GM18498 (cell line): ENCODE measurements at regions not wholly inside any gene's neighbourhood (a gene's known extent, or its start where the extent isn't known, plus 50 kb on each side); places are given as distances from the start of the nearest gene placed in this dataset.
"Not testable (repeated sequence)": the region's sequence is repeated elsewhere in the genome, so short reads cannot be mapped to it uniquely, and the experiment has no call there.

Experiments used
- ATAC-seq: cut with Tn5 transposase; IDR thresholded peaks from one replicate; pipeline ENCODE4 v1.9.1; 2021; ENCODE audit warnings: mild to moderate bottlenecking, moderate library complexity; ENCODE audit not compliant: unreplicated experiment

GRCh38 chr2:209260281-209260680 is 163.6 kb upstream of the MAP2 start:
- no peak for ATAC-seq

GRCh38 chr2:209261366-209262053 is 162.3 kb upstream of the MAP2 start:
- not testable (repeated sequence) for ATAC-seq

- ATAC-seq, result no peak
Measured at GRCh38 chr2:209269024-209269423, 154.8 kb upstream of the MAP2 start.

GRCh38 chr2:209276000-209276399 is 147.8 kb upstream of the MAP2 start:
- ATAC-seq, result no peak

GRCh38 chr2:209277444-209277843 is 146.4 kb upstream of the MAP2 start:
- no peak for ATAC-seq

- no peak for ATAC-seq
Measured at GRCh38 chr2:209298601-209299000, 125.2 kb upstream of the MAP2 start.

GRCh38 chr2:209299478-209299877 is 124.4 kb upstream of the MAP2 start:
- not testable (repeated sequence) for ATAC-seq

GRCh38 chr2:209300766-209301165 is 123.1 kb upstream of the MAP2 start:
- not testable (repeated sequence) for ATAC-seq

GRCh38 chr2:209305026-209305425 is 118.8 kb upstream of the MAP2 start:
- ATAC-seq, result no peak

- ATAC-seq, result no peak
Measured at GRCh38 chr2:209305746-209306196, 118.1 kb upstream of the MAP2 start.

- ATAC-seq, result no peak
Measured at GRCh38 chr2:209307161-209308001, 116.5 kb upstream of the MAP2 start.

GRCh38 chr2:209308415-209308814 is 115.4 kb upstream of the MAP2 start:
- no peak for ATAC-seq

- no peak for ATAC-seq
Measured at GRCh38 chr2:209311948-209312347, 111.9 kb upstream of the MAP2 start.

GRCh38 chr2:209312450-209312849 is 111.4 kb upstream of the MAP2 start:
- ATAC-seq, result not testable (repeated sequence)

- no peak for ATAC-seq
Measured at GRCh38 chr2:209314653-209315052, 109.2 kb upstream of the MAP2 start.

GRCh38 chr2:209316141-209316540 is 107.7 kb upstream of the MAP2 start:
- no peak for ATAC-seq

GRCh38 chr2:209321076-209321475 is 102.8 kb upstream of the MAP2 start:
- no peak for ATAC-seq

- ATAC-seq, result no peak
Measured at GRCh38 chr2:209321581-209321980, 102.3 kb upstream of the MAP2 start.

- ATAC-seq, result no peak
Measured at GRCh38 chr2:209322041-209322440, 101.8 kb upstream of the MAP2 start.

GRCh38 chr2:209322905-209323512 is 100.8 kb upstream of the MAP2 start:
- ATAC-seq, result no peak

GRCh38 chr2:209323738-209324137 is 100.1 kb upstream of the MAP2 start:
- ATAC-seq, result no peak

- ATAC-seq, result no peak
Measured at GRCh38 chr2:209324281-209324680, 99.6 kb upstream of the MAP2 start.
